PC-3 (cell line): ENCODE measurements at regions not wholly inside any gene's neighbourhood (a gene's known extent, or its start where the extent isn't known, plus 50 kb on each side); places are given as distances from the start of the nearest gene placed in this dataset.

Source experiments
- ATAC-seq: fragments of 200-7000 bp; cut with Tn5 transposase; 2 replicates; pipeline ENCODE4 v1.9.1; 2020; ENCODE audit warnings: mild to moderate bottlenecking, moderate library complexity
- BruUV-seq: library from RNA; stranded (reverse); fragments of 400-500 nt; replicated peaks from 2 replicates; lab custom pipeline; 2021; lab: Mats Ljungman, UMichigan
- CTCF ChIA-PET: fragments of 300-600 bp; sonication (Branson Sonifier 250); formaldehyde crosslinking; loops from one replicate; lab custom pipeline; 2022; ENCODE audit warnings: antibody characterized with exemption; lab: Charles Lee
- POLR2A ChIA-PET: fragments of 300-600 bp; sonication (Branson Sonifier 250); formaldehyde crosslinking; loops from one replicate; lab custom pipeline; 2022; ENCODE audit warnings: antibody characterized with exemption; ENCODE audit not compliant: unreplicated experiment; lab: Charles Lee
- DNase-seq: peaks from one replicate; pipeline ENCODE4 v3.0.0-alpha.2; 2015
- H2AFZ ChIP-seq: fragments of 300-600 bp; sonication (generic); 2 replicates; pipeline ENCODE4 v1.6.0; 2016; ENCODE audit warnings: antibody characterized with exemption, low read length
- H3F3A ChIP-seq: fragments of 300-600 bp; sonication (generic); one replicate; pipeline ENCODE4 v1.6.0; 2017; ENCODE audit warnings: antibody characterized with exemption, low read length, control low read depth, mild to moderate bottlenecking; ENCODE audit not compliant: unreplicated experiment
- H3K27ac ChIP-seq: fragments of 300-600 bp; sonication (generic); 2 replicates; pipeline ENCODE4 v1.5.1; 2016; ENCODE audit warnings: mild to moderate bottlenecking, low read length
- H3K27me3 ChIP-seq: fragments of 300-600 bp; sonication (generic); 2 replicates; pipeline ENCODE4 v1.6.1; 2016; ENCODE audit warnings: low read length, mixed read lengths
- H3K36me3 ChIP-seq: fragments of 300-600 bp; sonication (generic); 2 replicates; pipeline ENCODE4 v1.6.1; 2016; ENCODE audit warnings: low read depth, mixed run types, low read length, mixed read lengths
- H3K4me1 ChIP-seq: fragments of 300-600 bp; sonication (generic); 2 replicates; pipeline ENCODE4 v1.5.1; 2016; ENCODE audit warnings: low read length; ENCODE audit not compliant: insufficient read depth
- H3K4me2 ChIP-seq: fragments of 300-600 bp; sonication (generic); 2 replicates; pipeline ENCODE4 v1.6.0; 2016; ENCODE audit warnings: low read length
- H3K4me3 ChIP-seq: fragments of 300-600 bp; sonication (generic); 2 replicates; pipeline ENCODE4 v1.5.1; 2016; ENCODE audit warnings: mild to moderate bottlenecking, low read length, mixed read lengths
- H3K79me2 ChIP-seq: fragments of 300-600 bp; sonication (generic); 2 replicates; pipeline ENCODE4 v1.6.1; 2017; ENCODE audit warnings: low read length, mixed read lengths
- H3K9ac ChIP-seq: fragments of 300-600 bp; sonication (generic); 2 replicates; pipeline ENCODE4 v1.6.0; 2016; ENCODE audit warnings: mild to moderate bottlenecking, low read length
- H3K9me2 ChIP-seq: fragments of 300-600 bp; sonication (generic); replicated peaks from 2 replicates; pipeline ENCODE4 v1.6.1; 2016; ENCODE audit warnings: mixed run types, low read length, mixed read lengths
- H3K9me3 ChIP-seq: fragments of 300-600 bp; sonication (generic); 2 replicates; pipeline ENCODE4 v1.6.1; 2016; ENCODE audit warnings: low read length, mixed read lengths
- H4K20me1 ChIP-seq: fragments of 300-600 bp; sonication (generic); 2 replicates; pipeline ENCODE4 v1.6.1; 2016; ENCODE audit warnings: low read length, mixed read lengths
- CTCF ChIP-seq: fragments of 300-600 bp; sonication (generic); conservative IDR thresholded peaks from 2 replicates; pipeline ENCODE4 v1.5.1; 2017; ENCODE audit warnings: antibody characterized with exemption, low read depth, mild to moderate bottlenecking, low read length
- EZH2 ChIP-seq: fragments of 300-600 bp; sonication (generic); IDR thresholded peaks from one replicate; pipeline ENCODE4 v1.6.1; 2017; ENCODE audit warnings: antibody characterized with exemption, mild to moderate bottlenecking, low read length; ENCODE audit not compliant: unreplicated experiment
- EZH2phosphoT487 ChIP-seq: fragments of 300-600 bp; sonication (generic); IDR thresholded peaks from 2 replicates; pipeline ENCODE4 v1.6.1; 2018; ENCODE audit warnings: mild to moderate bottlenecking, antibody characterized with exemption, low read length, borderline replicate concordance
- intact Hi-C: fragments of 100-400 bp; cut with micrococcal nuclease; formaldehyde crosslinking; loops from 2 replicates; pipeline ENCODE4 v1.9.0; 2023

GRCh38 chr5:4348919-4349318, 753.3 kb downstream of the IRX1 start:
- Histone ChIP-seq H3K9ac (no peak overlapping the region), H3K4me1 (no peaks in the 10 kb centered on the region), H3K79me2 (no peaks in the 10 kb centered on the region), H3K4me3 (no peak overlapping the region), H3K27me3 (no peaks in the 10 kb centered on the region), H4K20me1 (no peaks in the 10 kb centered on the region), H2AFZ (no peak overlapping the region), H3K9me2 (no peaks in the 10 kb centered on the region), H3F3A (no peaks in the 10 kb centered on the region), H3K27ac (no peak overlapping the region), H3K36me3 (no peaks in the 10 kb centered on the region), H3K4me2 (no peak overlapping the region), H3K9me3 (peaks cover 23% of the 10 kb centered on the region)
- TF ChIP-seq EZH2phosphoT487 (no peak), CTCF (no peak), EZH2 (no peak)
- BruUV-seq, result no TSS peak
- POLR2A ChIA-PET, result no interaction called here
- DNase-seq, result no peak
- CTCF ChIA-PET, result no interaction called here
- intact Hi-C loops, result no loop called here
- ATAC-seq, result no peak

- no peak overlapping the region for H3K9ac ChIP-seq
- CTCF ChIA-PET, result no interaction called here
- no peaks in the 10 kb centered on the region for H3K79me2 ChIP-seq
- H3K27ac ChIP-seq, result no peak overlapping the region
- H3K4me3 ChIP-seq, result no peak overlapping the region
- peaks cover 25% of the 10 kb centered on the region for H3K9me3 ChIP-seq
- no peaks in the 10 kb centered on the region for H3K27me3 ChIP-seq
- no peaks in the 10 kb centered on the region for H3K9me2 ChIP-seq
- TF ChIP-seq CTCF, result no peak
- no peaks in the 10 kb centered on the region for H3K4me1 ChIP-seq
- intact Hi-C loops, result no loop called here
- no peaks in the 10 kb centered on the region for H3K36me3 ChIP-seq
- BruUV-seq, result no TSS peak
- DNase-seq, result no peak
- H3F3A ChIP-seq, result no peaks in the 10 kb centered on the region
- POLR2A ChIA-PET, result no interaction called here
- H3K4me2 ChIP-seq, result no peak overlapping the region
- no peaks in the 10 kb centered on the region for H4K20me1 ChIP-seq
- ATAC-seq, result no peak
- no peak overlapping the region for H2AFZ ChIP-seq
Measured at GRCh38 chr5:4356201-4356600, 760.6 kb downstream of the IRX1 start.

GRCh38 chr5:4359847-4360246, 764.2 kb downstream of the IRX1 start:
- ATAC-seq (no peak), DNase-seq (no peak)
- no peaks in the 10 kb centered on the region for H3K36me3 ChIP-seq
- no TSS peak for BruUV-seq
- H3K4me3 ChIP-seq, result no peak overlapping the region
- peaks cover 13% of the 10 kb centered on the region for H3K9me3 ChIP-seq
- no peak overlapping the region for H3K27ac ChIP-seq
- intact Hi-C loops, result no loop called here
- H4K20me1 ChIP-seq, result no peaks in the 10 kb centered on the region
- H3K9ac ChIP-seq, result no peak overlapping the region
- no peak overlapping the region for H2AFZ ChIP-seq
- POLR2A ChIA-PET, result no interaction called here
- H3K4me2 ChIP-seq, result no peak overlapping the region
- TF ChIP-seq EZH2, result no peak
- TF ChIP-seq EZH2phosphoT487, result no peak
- no peak for TF ChIP-seq CTCF
- no peaks in the 10 kb centered on the region for H3K9me2 ChIP-seq
- no peaks in the 10 kb centered on the region for H3K4me1 ChIP-seq
- no peaks in the 10 kb centered on the region for H3F3A ChIP-seq
- no peaks in the 10 kb centered on the region for H3K79me2 ChIP-seq
- CTCF ChIA-PET, result no interaction called here
- H3K27me3 ChIP-seq, result no peaks in the 10 kb centered on the region
